ENCODE measurements at regions not wholly inside any gene's neighbourhood (a gene's known extent, or its start where the extent isn't known, plus 50 kb on each side); places are given as distances from the start of the nearest gene placed in this dataset.
"Not testable (repeated sequence)": the region's sequence is repeated elsewhere in the genome, so short reads cannot be mapped to it uniquely, and the experiment has no call there.

GRCh38 chr1:232335741-232336293 is 294.1 kb downstream of the SIPA1L2 start:
- H3K4me1 ChIP-seq: peaks cover 12% of the 10 kb centered on the region
- no peak for DNase-seq (ENCODE audit: extremely low spot score in 2 of 2)
- intact Hi-C loops (cut with DNase I): no loop called here
- H3K4me3 ChIP-seq: no peak overlapping the region
- no peaks in the 10 kb centered on the region for H3K36me3 ChIP-seq
- no peaks in the 10 kb centered on the region for H3K9me3 ChIP-seq
- H3K27ac ChIP-seq: no peak overlapping the region
- TF ChIP-seq POLR2A (IDR thresholded peaks at IDR 0.05) (no peak), POLR2AphosphoS5 (IDR thresholded peaks at IDR 0.05; ENCODE audit: insufficient read depth in 1 of 2, low read depth in 1 of 2) (no peak), CTCF (IDR thresholded peaks at IDR 0.05) (no peak)
- no peaks in the 10 kb centered on the region for H3K27me3 ChIP-seq

GRCh38 chr1:232335261-232335660 is 294.7 kb downstream of the SIPA1L2 start:
- intact Hi-C loops (cut with DNase I): no loop called here
- no peak overlapping the region for H3K4me3 ChIP-seq
- DNase-seq (ENCODE audit: extremely low spot score in 2 of 2): no peak
- H3K36me3 ChIP-seq: no peaks in the 10 kb centered on the region
- no peaks in the 10 kb centered on the region for H3K27me3 ChIP-seq
- TF ChIP-seq POLR2A (IDR thresholded peaks at IDR 0.05): no peak
- no peak for TF ChIP-seq POLR2AphosphoS5 (IDR thresholded peaks at IDR 0.05; ENCODE audit: insufficient read depth in 1 of 2, low read depth in 1 of 2)
- no peak for TF ChIP-seq CTCF (IDR thresholded peaks at IDR 0.05)
- peaks cover 12% of the 10 kb centered on the region for H3K4me1 ChIP-seq
- no peak overlapping the region for H3K27ac ChIP-seq
- H3K9me3 ChIP-seq: no peaks in the 10 kb centered on the region

DNA sequence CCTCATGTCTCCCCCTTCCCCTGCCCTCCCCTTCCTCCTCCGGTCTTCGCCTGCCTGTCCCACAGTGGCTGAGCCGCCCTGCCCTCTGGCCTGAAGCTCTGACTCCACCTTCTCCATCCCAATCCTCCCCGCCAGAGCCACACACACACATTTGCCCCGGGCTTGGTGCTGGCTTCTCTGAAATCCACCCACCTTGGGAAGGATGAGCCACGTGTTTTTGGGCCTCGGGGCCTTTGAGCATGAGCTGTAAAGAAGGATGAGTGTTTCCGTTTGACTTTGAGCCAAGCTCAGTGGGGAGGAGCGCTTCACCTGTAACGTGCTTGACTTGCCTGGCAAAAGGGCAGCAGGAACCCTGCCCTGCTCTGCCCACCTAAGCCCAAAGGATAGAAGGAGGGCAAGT is 295.1 kb downstream of the SIPA1L2 start:
- TF ChIP-seq POLR2A (IDR thresholded peaks at IDR 0.05) (no peak), CTCF (IDR thresholded peaks at IDR 0.05) (no peak), POLR2AphosphoS5 (IDR thresholded peaks at IDR 0.05; ENCODE audit: insufficient read depth in 1 of 2, low read depth in 1 of 2) (no peak)
- no peaks in the 10 kb centered on the region for H3K36me3 ChIP-seq
- peaks cover 12% of the 10 kb centered on the region for H3K4me1 ChIP-seq
- intact Hi-C loops (cut with DNase I): no loop called here
- no peak overlapping the region for H3K27ac ChIP-seq
- no peaks in the 10 kb centered on the region for H3K9me3 ChIP-seq
- DNase-seq (ENCODE audit: extremely low spot score in 2 of 2): no peak
- H3K4me3 ChIP-seq: no peak overlapping the region
- no peaks in the 10 kb centered on the region for H3K27me3 ChIP-seq

DNA sequence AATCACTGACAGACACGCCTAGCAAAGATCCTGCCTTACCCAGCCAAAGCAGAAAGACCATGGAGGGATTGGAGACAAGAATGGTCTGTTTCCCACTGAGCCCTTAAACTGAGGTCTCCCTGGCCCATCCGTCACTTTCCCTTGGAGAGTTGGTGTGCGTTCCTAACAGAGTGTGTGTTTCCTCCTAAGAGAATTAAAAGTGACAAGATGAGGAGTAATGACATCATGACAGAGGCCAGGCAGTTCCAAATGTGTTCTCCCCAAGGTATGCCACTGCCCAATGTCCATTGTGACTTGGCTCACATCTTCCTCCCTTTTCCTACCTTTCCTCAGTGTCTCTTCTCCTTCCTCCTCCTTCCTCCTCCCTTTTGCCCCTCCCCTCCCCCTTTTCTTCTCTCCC is 295.7 kb downstream of the SIPA1L2 start:
- DNase-seq (ENCODE audit: extremely low spot score in 2 of 2): no peak
- Histone ChIP-seq H3K4me3 (no peak overlapping the region), H3K9me3 (no peaks in the 10 kb centered on the region), H3K36me3 (no peaks in the 10 kb centered on the region), H3K27me3 (no peaks in the 10 kb centered on the region), H3K4me1 (peaks cover 12% of the 10 kb centered on the region), H3K27ac (no peak overlapping the region)
- no peak for TF ChIP-seq POLR2A (IDR thresholded peaks at IDR 0.05)
- no peak for TF ChIP-seq POLR2AphosphoS5 (IDR thresholded peaks at IDR 0.05; ENCODE audit: insufficient read depth in 1 of 2, low read depth in 1 of 2)
- no peak for TF ChIP-seq CTCF (IDR thresholded peaks at IDR 0.05)
- intact Hi-C loops (cut with DNase I): no loop called here

GRCh38 chr1:232333419-232333767 is 296.5 kb downstream of the SIPA1L2 start:
- Histone ChIP-seq H3K4me3 (no peak overlapping the region), H3K27ac (no peak overlapping the region), H3K4me1 (peaks cover 12% of the 10 kb centered on the region), H3K27me3 (no peaks in the 10 kb centered on the region), H3K36me3 (no peaks in the 10 kb centered on the region), H3K9me3 (no peaks in the 10 kb centered on the region)
- intact Hi-C loops (cut with DNase I): no loop called here
- TF ChIP-seq CTCF (IDR thresholded peaks at IDR 0.05) (no peak), POLR2AphosphoS5 (IDR thresholded peaks at IDR 0.05; ENCODE audit: insufficient read depth in 1 of 2, low read depth in 1 of 2) (no peak), POLR2A (IDR thresholded peaks at IDR 0.05) (no peak)
- DNase-seq (ENCODE audit: extremely low spot score in 2 of 2): no peak

- DNase-seq (ENCODE audit: extremely low spot score in 2 of 2); H3K27me3 ChIP-seq; H3K36me3 ChIP-seq; H3K9me3 ChIP-seq; intact Hi-C loops (cut with DNase I); H3K27ac ChIP-seq; H3K4me3 ChIP-seq: not testable (repeated sequence)
- peaks cover 12% of the 10 kb centered on the region for H3K4me1 ChIP-seq
Measured at GRCh38 chr1:232332710-232333418, 297.1 kb downstream of the SIPA1L2 start.

Data from vagina (tissue), 2 donors.